GM10248 (cell line): ENCODE measurements at regions not wholly inside any gene's neighbourhood (a gene's known extent, or its start where the extent isn't known, plus 50 kb on each side); places are given as distances from the start of the nearest gene placed in this dataset.

Experiments used
- CTCF ChIA-PET: fragments of 300-600 bp; sonication (Branson Sonifier 250); formaldehyde crosslinking; extraction: SDS; loops from one replicate; lab custom pipeline; 2021; ENCODE audit warnings: antibody characterized with exemption; lab: Yijun Ruan, JAX
- POLR2A ChIA-PET: fragments of 350-650 bp; sonication (Branson Sonifier 250); formaldehyde crosslinking; extraction: SDS; loops from one replicate; lab custom pipeline; 2020; ENCODE audit warnings: antibody characterized with exemption; lab: Yijun Ruan, JAX
- DNase-seq: peaks from one replicate; pipeline ENCODE4 v3.0.0; 2012; ENCODE audit errors: extremely low spot score
- CTCF ChIP-seq: IDR thresholded peaks from 2 replicates; pipeline ENCODE4 v1.5.1; 2012; ENCODE audit warnings: mild to moderate bottlenecking, low read depth; ENCODE audit errors: extremely low read depth, missing control alignments, control extremely low read depth

GRCh38 chr4:59091146-59092142, 1981.3 kb upstream of the IGFBP7 start:
- ChIA-PET CTCF (no interaction called here), POLR2A (no interaction called here)
- TF ChIP-seq CTCF, result no peak
- DNase-seq, result no peak

GRCh38 chr4:59094505-59094904, 1984.3 kb upstream of the IGFBP7 start:
- CTCF ChIA-PET, result no interaction called here
- TF ChIP-seq CTCF, result no peak
- no peak for DNase-seq
- POLR2A ChIA-PET, result no interaction called here

GRCh38 chr4:59102311-59102710, 1992.1 kb upstream of the IGFBP7 start:
- ChIA-PET CTCF (no interaction called here), POLR2A (no interaction called here)
- no peak for DNase-seq
- no peak for TF ChIP-seq CTCF

- DNase-seq, result no peak
- TF ChIP-seq CTCF, result no peak
- ChIA-PET CTCF (interaction anchor here (1.4 kb wide), 1 partner anchor 16 kb away, joined by 3 read pairs; no protein-coding TSS in a partner anchor), POLR2A (interaction anchor here (0.6 kb wide), 1 partner anchor 46 kb away, joined by 3 read pairs; no protein-coding TSS in a partner anchor)
These were observed 2010.2 kb upstream of the IGFBP7 start for GRCh38 chr4:59120287-59120814.

- ChIA-PET CTCF (interaction anchor here (1.0 kb wide), 1 partner anchor 14 kb away, joined by 3 read pairs; no protein-coding TSS in a partner anchor), POLR2A (no interaction called here)
- TF ChIP-seq CTCF, result no peak
- no peak for DNase-seq
These were observed 2012.4 kb upstream of the IGFBP7 start for GRCh38 chr4:59122626-59123025.

- no peak for DNase-seq
- POLR2A ChIA-PET, result no interaction called here
- TF ChIP-seq CTCF, result no peak
- CTCF ChIA-PET, result interaction anchor here (0.8 kb wide), 1 partner anchor 10 kb away, joined by 3 read pairs; no protein-coding TSS in a partner anchor
These were observed 2016.0 kb upstream of the IGFBP7 start for GRCh38 chr4:59126159-59126558.
